KMS-11 (cell line): ENCODE measurements at regions not wholly inside any gene's neighbourhood (a gene's known extent, or its start where the extent isn't known, plus 50 kb on each side); places are given as distances from the start of the nearest gene placed in this dataset.

Experiments
- H2AFZ ChIP-seq: fragments of 200-600 bp; sonication (generic); 2 replicates; pipeline ENCODE4 v1.6.1; 2016; ENCODE audit warnings: antibody characterized with exemption, mixed run types, low read depth
- H3K27ac ChIP-seq: fragments of 200-600 bp; sonication (generic); 2 replicates; pipeline ENCODE4 v1.6.1; 2016; ENCODE audit warnings: mild to moderate bottlenecking, mixed run types
- H3K27me3 ChIP-seq: fragments of 200-600 bp; sonication (generic); 2 replicates; pipeline ENCODE4 v1.6.1; 2017; ENCODE audit warnings: mild to moderate bottlenecking, low read depth, mixed run types, moderate library complexity; ENCODE audit not compliant: insufficient read depth
- H3K36me3 ChIP-seq: fragments of 200-600 bp; sonication (generic); 2 replicates; pipeline ENCODE4 v1.6.1; 2017; ENCODE audit warnings: mild to moderate bottlenecking, mixed run types; ENCODE audit not compliant: insufficient read depth
- H3K4me1 ChIP-seq: fragments of 200-600 bp; sonication (generic); 2 replicates; pipeline ENCODE4 v1.6.1; 2016; ENCODE audit warnings: mild to moderate bottlenecking, low read depth, mixed run types; ENCODE audit not compliant: poor library complexity, severe bottlenecking
- H3K4me2 ChIP-seq: fragments of 200-600 bp; sonication (generic); 2 replicates; pipeline ENCODE4 v1.7.0; 2016; ENCODE audit warnings: mild to moderate bottlenecking, mixed run types
- H3K4me3 ChIP-seq: fragments of 200-600 bp; sonication (generic); IDR thresholded peaks from 2 replicates; pipeline ENCODE4 v1.6.1; 2017; ENCODE audit warnings: low read depth, low read length, mixed read lengths; ENCODE audit not compliant: insufficient read depth
- H3K79me2 ChIP-seq: fragments of 200-600 bp; sonication (generic); 2 replicates; pipeline ENCODE4 v1.6.1; 2016; ENCODE audit warnings: low read depth, mixed run types; ENCODE audit not compliant: insufficient read depth
- H3K9ac ChIP-seq: fragments of 200-600 bp; sonication (generic); 2 replicates; pipeline ENCODE4 v1.6.1; 2016; ENCODE audit warnings: mild to moderate bottlenecking, mixed run types
- H4K20me1 ChIP-seq: fragments of 200-600 bp; sonication (generic); 2 replicates; pipeline ENCODE4 v1.6.1; 2016; ENCODE audit warnings: mild to moderate bottlenecking, mixed run types; ENCODE audit not compliant: insufficient read depth
- TF ChIP-seq, protein P1 (sequence below): fragments of 200-600 bp; sonication (generic); conservative IDR thresholded peaks from 2 replicates; pipeline ENCODE4 v1.6.1; 2017; ENCODE audit warnings: low read depth, mild to moderate bottlenecking, antibody characterized with exemption, low read length, moderate library complexity, mixed read lengths

DNA sequence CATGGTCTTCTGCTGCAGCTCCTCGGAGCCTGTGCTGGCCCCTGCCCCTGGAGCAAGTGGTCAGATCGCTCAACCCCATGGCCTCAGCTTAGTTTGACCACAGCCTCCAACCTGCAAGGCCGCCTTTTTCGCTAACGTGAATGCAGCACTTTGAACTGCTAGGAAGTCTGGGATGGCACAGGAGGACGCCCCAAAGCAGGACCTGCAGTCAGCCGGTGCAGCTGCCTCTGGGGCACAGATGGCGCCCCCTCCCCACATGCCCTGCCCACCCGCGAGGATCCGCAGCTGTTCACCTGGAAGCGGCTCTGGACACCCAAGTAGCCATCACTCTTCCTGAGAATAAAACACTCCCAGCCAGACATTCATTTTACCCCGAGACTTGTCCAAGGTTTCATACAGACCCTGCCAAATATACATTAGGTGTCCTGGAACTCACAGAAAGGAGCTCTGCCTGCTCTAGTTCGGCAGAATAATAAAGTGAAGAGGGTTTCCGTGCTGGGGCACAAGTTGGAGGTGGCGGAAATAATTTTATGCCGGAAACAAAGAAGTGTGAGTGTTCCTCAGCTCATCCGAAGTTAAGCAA lies 510.1 kb downstream of the EIPR1 start:
- Histone ChIP-seq H3K27me3 (no peaks in the 10 kb centered on the region), H3K27ac (no peak overlapping the region), H3K79me2 (no peaks in the 10 kb centered on the region), H3K4me3 (no peak overlapping the region), H4K20me1 (no peaks in the 10 kb centered on the region), H3K4me1 (peaks cover 42% of the 10 kb centered on the region), H3K9ac (no peak overlapping the region), H3K4me2 (no peak overlapping the region), H3K36me3 (no peaks in the 10 kb centered on the region), H2AFZ (no peak overlapping the region)
- TF ChIP-seq, protein P1, sequence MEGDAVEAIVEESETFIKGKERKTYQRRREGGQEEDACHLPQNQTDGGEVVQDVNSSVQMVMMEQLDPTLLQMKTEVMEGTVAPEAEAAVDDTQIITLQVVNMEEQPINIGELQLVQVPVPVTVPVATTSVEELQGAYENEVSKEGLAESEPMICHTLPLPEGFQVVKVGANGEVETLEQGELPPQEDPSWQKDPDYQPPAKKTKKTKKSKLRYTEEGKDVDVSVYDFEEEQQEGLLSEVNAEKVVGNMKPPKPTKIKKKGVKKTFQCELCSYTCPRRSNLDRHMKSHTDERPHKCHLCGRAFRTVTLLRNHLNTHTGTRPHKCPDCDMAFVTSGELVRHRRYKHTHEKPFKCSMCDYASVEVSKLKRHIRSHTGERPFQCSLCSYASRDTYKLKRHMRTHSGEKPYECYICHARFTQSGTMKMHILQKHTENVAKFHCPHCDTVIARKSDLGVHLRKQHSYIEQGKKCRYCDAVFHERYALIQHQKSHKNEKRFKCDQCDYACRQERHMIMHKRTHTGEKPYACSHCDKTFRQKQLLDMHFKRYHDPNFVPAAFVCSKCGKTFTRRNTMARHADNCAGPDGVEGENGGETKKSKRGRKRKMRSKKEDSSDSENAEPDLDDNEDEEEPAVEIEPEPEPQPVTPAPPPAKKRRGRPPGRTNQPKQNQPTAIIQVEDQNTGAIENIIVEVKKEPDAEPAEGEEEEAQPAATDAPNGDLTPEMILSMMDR = no peak

DNA sequence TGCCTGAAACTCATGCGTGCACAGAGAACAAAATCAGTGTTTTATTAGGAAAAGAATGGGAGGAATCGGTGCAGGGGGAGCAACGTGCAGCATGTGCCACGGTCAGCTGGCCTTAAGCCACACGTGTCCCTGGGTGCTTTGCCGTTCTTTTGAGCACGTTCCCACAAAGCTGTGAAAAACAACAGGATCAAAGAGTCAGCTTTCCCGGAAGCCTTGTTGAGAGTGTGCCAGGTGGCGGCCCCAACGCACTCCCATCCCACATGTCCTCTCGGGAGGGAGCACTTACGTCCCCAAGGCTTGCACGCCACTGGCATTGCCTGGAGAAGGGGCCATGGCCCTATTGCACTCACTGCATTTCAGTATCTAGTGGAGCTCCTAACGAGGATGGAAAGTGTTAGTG lies 511.2 kb downstream of the EIPR1 start:
- Histone ChIP-seq H3K4me3 (no peak overlapping the region), H3K27ac (no peak overlapping the region), H3K4me2 (no peak overlapping the region), H3K9ac (no peak overlapping the region), H2AFZ (no peak overlapping the region), H3K36me3 (no peaks in the 10 kb centered on the region), H3K27me3 (no peaks in the 10 kb centered on the region), H3K4me1 (peaks cover 34% of the 10 kb centered on the region), H4K20me1 (no peaks in the 10 kb centered on the region), H3K79me2 (no peaks in the 10 kb centered on the region)
- TF ChIP-seq, protein P1 = no peak

DNA sequence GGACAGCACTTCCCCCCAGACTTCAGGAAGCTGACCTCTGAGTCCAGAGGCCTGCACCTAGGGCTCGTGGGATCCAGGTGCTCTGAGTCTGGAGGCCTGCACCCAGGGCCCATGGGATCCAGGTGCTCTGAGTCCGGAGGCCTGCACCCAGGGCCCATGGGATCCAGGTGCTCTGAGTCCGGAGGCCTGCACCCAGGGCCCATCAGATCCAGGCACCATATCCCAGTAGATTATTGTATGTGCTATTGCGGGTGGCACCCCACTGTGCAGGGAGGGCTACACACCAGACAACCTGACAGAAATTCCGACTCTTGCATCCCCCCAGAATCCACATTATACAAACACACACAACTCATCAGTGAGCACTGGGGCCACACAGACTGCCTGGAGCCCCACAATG lies 515.2 kb downstream of the EIPR1 start:
- H3K79me2 ChIP-seq = no peaks in the 10 kb centered on the region
- TF ChIP-seq, protein P1 = no peak
- H3K36me3 ChIP-seq = no peaks in the 10 kb centered on the region

DNA sequence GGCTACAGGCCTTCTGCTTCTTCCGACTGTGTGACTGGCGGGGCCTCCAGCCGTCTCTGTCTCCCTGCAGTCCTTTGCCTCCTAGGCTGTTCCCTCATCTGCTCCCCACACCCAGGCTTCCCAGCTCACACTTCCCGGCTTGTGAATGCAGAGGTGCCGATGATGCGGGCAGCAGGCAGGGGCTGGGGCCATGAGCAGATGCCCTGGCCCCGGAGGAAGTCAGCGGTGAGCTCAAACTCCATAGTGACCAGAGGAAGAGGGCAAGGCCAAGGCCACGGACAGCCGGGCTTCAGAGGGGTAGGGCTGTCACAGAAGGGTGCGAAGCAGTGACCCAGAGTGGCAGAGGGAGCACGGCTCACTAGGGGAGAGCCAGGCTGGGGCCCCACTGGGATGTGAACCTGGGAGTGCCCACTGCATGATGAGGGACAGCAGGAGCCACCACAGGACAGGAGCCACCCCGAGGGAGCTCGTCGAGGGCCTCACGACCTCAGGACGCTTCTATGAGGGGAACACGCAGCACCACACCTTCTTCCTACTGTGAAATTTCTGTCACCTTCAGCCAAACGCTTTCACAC lies 515.9 kb downstream of the EIPR1 start:
- H2AFZ ChIP-seq = no peak overlapping the region
- H3K27me3 ChIP-seq = no peaks in the 10 kb centered on the region
- H3K4me1 ChIP-seq = no peaks in the 10 kb centered on the region
- H3K36me3 ChIP-seq = no peaks in the 10 kb centered on the region
- H3K9ac ChIP-seq = no peak overlapping the region
- H3K79me2 ChIP-seq = no peaks in the 10 kb centered on the region
- H3K4me3 ChIP-seq = no peak overlapping the region
- no peaks in the 10 kb centered on the region for H4K20me1 ChIP-seq
- H3K27ac ChIP-seq = no peak overlapping the region
- TF ChIP-seq, protein P1 = no peak
- H3K4me2 ChIP-seq = no peak overlapping the region

More for the DNA sequence above, 515.2 kb downstream of the EIPR1 start:
- Histone ChIP-seq H3K4me1 (no peaks in the 10 kb centered on the region), H3K27me3 (no peaks in the 10 kb centered on the region), H3K4me2 (no peak overlapping the region), H3K27ac (no peak overlapping the region), H3K9ac (no peak overlapping the region), H3K4me3 (no peak overlapping the region), H2AFZ (no peak overlapping the region), H4K20me1 (no peaks in the 10 kb centered on the region)
